Breast epithelium (tissue), 3 donors: ENCODE measurements at regions not wholly inside any gene's neighbourhood (a gene's known extent, or its start where the extent isn't known, plus 50 kb on each side); places are given as distances from the start of the nearest gene placed in this dataset.

Source experiments
- POLR2AphosphoS5 ChIP-seq, 3 donors: sonication (generic); formaldehyde crosslinking; IDR thresholded peaks; one replicate each; pipeline ENCODE4 v1.6.1; 2017; ENCODE audit warnings: antibody characterized with exemption in 3 of 3
- TF ChIP-seq, protein P1 (sequence below), 3 donors: fragments of 450-650 bp; IDR thresholded peaks; one replicate each; pipeline ENCODE4 v1.5.1; 2016 to 2017; ENCODE audit warnings: antibody characterized with exemption in 3 of 3, mild to moderate bottlenecking in 3 of 3, moderate library complexity in 3 of 3

DNA sequence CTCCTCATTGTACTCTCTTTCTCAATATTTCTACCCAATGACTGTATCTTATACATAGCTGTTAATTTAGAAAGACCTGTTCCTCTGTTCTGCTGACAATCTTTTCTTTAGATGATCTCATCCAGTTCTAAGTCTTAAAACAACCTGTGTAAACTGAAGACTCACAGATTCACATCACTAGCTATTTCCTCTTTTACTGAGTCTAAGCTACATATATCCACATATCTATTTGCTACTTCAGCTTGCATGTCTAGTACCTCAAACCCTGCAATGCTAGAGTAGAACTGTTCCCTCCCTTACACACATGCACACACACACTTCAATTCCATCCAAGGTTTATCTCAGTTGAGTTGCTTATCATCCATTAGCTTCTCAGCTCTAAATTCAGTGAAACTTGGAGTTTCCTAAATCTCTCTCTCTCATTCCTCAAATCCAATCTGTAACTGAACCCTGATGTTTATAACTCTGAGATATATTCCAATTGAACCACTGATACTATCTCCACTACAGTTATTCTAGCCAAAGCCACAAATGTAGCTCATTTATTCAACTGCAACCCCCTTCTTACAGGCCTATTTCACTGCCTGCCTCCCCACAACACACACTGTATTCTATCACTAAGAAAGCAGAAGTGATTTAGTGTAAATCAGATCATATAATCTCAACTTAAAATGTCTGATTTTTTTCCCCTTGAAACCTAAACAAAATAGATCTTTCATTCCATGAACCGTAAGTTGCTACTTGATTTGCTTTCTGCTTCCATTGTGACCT is 1036.8 kb upstream of the POT1 start:
- TF ChIP-seq, protein P1, sequence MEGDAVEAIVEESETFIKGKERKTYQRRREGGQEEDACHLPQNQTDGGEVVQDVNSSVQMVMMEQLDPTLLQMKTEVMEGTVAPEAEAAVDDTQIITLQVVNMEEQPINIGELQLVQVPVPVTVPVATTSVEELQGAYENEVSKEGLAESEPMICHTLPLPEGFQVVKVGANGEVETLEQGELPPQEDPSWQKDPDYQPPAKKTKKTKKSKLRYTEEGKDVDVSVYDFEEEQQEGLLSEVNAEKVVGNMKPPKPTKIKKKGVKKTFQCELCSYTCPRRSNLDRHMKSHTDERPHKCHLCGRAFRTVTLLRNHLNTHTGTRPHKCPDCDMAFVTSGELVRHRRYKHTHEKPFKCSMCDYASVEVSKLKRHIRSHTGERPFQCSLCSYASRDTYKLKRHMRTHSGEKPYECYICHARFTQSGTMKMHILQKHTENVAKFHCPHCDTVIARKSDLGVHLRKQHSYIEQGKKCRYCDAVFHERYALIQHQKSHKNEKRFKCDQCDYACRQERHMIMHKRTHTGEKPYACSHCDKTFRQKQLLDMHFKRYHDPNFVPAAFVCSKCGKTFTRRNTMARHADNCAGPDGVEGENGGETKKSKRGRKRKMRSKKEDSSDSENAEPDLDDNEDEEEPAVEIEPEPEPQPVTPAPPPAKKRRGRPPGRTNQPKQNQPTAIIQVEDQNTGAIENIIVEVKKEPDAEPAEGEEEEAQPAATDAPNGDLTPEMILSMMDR (IDR thresholded peaks at IDR 0.05): no peak
- no peak for TF ChIP-seq POLR2AphosphoS5 (IDR thresholded peaks at IDR 0.05)
